ENCODE measurements at regions not wholly inside any gene's neighbourhood (a gene's known extent, or its start where the extent isn't known, plus 50 kb on each side); places are given as distances from the start of the nearest gene placed in this dataset.

DNA sequence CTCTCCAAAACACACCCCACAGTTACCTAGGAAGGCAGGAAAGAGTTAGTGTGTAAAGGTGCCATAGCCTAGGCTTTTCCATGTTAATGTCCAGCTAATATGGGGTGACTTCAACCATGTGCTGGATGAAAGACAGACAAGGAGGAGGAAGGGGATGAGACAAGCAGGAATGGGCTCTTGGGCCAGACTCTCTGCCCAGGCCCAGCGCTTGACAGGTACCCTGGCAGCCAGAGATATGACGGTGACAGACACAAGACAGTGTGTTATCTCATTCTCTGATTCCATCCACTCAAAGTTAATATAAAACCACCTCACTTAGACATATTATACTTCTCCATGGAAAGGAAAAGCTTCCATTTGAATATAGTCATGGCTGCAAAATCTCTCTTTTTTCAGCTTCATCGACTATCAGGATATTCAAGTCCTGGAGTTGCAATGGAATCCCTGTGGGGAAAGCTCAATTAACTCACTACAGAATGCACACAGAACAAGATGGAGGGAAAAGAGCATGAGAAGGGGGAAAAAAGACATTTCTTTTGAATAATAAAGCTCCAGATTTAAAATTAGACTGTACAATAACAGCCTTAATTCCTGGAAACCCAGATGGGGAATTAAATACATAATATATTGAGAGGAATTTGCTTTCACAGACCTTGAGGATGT is 596.7 kb downstream of the TOX3 start:
- DNase-seq = no peak
- intact Hi-C loops (cut with DNase I, micrococcal nuclease) = no loop called here
- ATAC-seq = no peak

DNA sequence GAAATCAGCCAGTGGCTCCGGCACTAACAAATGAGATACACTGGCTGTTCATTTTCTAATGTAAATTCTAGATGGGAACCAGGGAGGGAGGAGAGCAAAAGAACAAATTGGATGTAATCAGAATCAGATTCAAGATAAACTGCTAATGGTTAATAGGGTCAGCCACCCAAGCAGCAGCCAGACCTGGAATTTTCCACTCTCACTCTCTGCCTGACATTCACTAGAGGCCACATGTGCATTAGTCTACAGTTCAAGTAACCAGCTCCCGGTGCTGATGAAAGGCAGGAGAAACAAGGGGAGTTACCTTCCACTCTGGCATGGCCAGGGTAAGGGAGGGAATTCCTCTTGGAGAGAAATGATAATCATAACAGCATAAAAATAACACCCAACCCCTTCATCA is 597.7 kb downstream of the TOX3 start:
- intact Hi-C loops (cut with DNase I, micrococcal nuclease) = no loop called here
- no peak for ATAC-seq
- DNase-seq = no peak

- DNase-seq (no peak), ATAC-seq (no peak)
- intact Hi-C loops (cut with DNase I, micrococcal nuclease) = no loop called here
Observed at GRCh38 chr16:51941412-51941811, 605.5 kb downstream of the TOX3 start.

DNA sequence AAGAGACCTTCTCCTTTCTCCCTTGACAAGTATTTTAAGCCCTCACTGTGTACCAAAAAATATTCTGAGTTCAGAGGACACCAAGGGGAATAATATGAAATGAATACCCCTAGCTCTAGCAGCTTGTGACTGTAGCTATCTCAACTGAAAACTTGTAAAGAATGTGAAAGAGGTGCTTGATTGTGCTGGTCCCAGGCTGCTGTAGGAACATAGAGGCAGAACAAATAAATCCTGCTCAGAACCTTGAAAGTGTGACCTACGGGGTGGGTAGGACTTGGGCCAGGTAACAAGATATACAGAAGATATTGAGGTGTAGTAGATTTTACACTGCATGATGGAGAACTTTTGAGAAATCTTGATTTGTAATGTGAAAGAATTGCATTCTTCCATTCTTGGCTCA is 606.8 kb downstream of the TOX3 start:
- ATAC-seq = no peak
- DNase-seq = no peak
- intact Hi-C loops (cut with DNase I, micrococcal nuclease) = no loop called here

DNA sequence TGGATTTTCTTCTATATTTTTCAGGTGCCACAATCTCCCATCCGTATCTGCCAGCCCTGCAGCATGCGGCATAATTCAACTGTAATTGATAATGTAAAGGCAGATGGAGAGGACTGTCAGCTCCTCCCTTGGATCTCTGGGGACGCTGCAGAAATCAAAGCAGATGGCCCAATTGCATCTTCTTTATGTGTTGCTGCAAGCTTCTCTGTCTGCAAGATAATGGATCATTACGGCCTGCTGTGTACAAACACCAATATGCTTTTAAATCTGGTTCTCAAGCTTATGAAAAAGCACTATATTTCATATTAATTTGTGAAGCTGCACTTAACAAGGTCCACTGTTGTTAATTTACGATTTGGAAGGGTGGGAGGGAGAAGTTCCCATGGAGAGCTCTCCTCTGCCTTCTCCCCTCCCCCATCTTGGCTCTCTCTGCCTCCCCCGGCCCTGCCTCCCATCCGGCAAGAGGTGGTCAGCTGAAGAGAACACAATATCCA is 607.5 kb downstream of the TOX3 start:
- DNase-seq = no peak
- intact Hi-C loops (cut with DNase I, micrococcal nuclease) = no loop called here

GRCh38 chr16:51938861-51939260 is 608.1 kb downstream of the TOX3 start:
- DNase-seq (no peak), ATAC-seq (no peak)
- intact Hi-C loops (cut with DNase I, micrococcal nuclease) = no loop called here

More for the DNA sequence above, 607.5 kb downstream of the TOX3 start:
- ATAC-seq = no peak

- intact Hi-C loops (cut with DNase I, micrococcal nuclease) = no loop called here
- DNase-seq (no peak), ATAC-seq (no peak)
Observed at GRCh38 chr16:51937771-51938170, 609.2 kb downstream of the TOX3 start.

DNA sequence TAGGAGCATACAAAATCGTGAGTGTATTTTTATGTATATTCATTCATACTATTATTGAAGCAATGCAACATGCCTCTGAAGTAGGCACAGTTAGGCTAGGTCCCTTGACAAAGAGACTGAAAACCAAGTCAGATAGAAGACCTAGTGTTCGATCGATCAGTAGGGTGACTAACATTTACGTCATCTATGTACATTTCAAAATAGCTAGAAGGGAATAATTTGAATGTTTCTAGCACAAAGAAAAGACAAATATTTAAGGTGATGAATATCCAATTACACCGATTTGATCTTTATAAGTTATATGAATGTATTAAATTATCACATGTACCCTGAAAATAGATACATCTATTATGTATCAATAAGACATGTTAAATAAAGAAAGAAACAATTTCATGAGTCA is 610.1 kb downstream of the TOX3 start:
- DNase-seq (no peak), ATAC-seq (no peak)
- intact Hi-C loops (cut with DNase I, micrococcal nuclease) = no loop called here

GRCh38 chr16:51932317-51932716 is 614.6 kb downstream of the TOX3 start:
- DNase-seq = no peak
- intact Hi-C loops (cut with DNase I, micrococcal nuclease) = no loop called here
- no peak for ATAC-seq

DNA sequence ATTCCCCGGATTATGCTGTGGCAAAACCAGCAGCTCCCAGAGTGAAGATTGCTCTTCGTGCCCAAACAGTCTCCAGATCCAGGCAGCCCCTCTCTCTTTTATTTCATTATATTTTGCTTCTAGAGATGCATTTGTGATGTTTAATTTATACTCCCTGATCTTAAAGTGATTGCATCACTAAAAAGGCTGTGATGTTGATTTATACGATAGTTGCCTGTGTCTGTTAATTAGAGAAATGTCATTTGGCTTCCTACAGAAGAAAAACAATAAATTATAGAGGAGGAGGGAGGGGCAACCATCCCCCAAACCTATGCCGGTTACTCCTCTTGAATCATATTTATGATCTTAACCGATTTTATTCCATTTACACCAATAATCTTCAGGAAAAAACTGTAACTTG is 615.3 kb downstream of the TOX3 start:
- intact Hi-C loops (cut with DNase I, micrococcal nuclease) = no loop called here
- ATAC-seq (no peak), DNase-seq (no peak)

DNA sequence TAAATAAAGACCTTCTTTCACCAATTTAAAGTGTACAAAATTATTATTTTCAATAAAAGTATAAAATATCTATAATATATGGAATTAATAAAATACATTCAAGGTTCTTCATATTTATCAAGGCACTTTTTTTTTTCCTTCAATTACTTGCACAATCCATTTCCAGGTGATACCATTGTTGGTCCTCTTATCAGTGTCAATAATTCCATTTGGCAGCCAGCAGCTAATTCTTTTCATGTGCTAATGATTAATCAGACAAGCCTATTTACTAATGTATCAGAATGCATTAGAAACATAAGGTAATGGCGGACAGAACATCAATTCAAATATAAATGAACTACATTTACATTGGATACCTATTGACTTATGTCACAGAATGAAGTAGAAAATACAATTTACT is 622.2 kb downstream of the TOX3 start:
- intact Hi-C loops (cut with DNase I, micrococcal nuclease) = no loop called here
- ATAC-seq (no peak), DNase-seq (no peak)

DNA sequence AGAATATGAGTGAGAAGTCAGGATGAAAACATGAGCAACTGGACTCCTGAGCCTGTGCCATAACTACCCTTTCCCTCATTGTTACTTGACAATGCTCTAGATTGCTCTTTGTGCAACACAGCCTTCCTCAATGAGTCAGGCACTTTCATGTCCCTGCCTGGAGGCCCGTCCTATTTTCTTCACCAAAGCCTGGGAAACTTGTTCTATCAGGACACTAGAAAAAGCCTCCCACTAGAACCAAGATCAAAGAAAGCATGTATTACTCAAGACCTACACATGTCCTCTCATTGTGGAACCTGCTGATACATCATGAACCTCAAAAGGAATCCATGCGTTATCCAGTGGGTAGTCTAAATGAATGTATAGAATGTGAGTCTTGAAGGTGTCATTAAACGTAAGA is 624.5 kb downstream of the TOX3 start:
- ATAC-seq (no peak), DNase-seq (no peak)
- intact Hi-C loops (cut with DNase I, micrococcal nuclease) = no loop called here

GRCh38 chr16:51919736-51920135 is 627.2 kb downstream of the TOX3 start:
- ATAC-seq = no peak

DNA sequence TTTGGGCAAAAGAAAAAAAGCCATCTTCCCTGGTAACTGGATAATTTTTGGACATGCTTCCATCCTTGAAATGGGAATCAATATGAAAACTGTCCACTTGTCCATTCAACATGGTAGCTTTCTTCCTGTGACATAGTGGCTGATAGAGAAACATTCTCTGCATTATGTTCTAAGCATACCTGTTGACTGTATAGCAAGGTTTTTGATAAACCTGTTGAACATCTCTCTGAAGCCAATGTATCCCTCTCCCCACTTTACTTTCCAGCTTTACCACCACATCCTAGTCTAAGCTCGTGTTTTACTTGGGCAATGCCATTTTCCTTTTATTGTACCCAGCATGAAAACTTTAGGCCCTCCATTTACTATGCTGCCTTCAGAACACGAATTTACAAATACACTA is 630.1 kb downstream of the TOX3 start:
- no peak for DNase-seq
- intact Hi-C loops (cut with DNase I, micrococcal nuclease) = no loop called here
- ATAC-seq = no peak

More at GRCh38 chr16:51919736-51920135, 627.2 kb downstream of the TOX3 start:
- intact Hi-C loops (cut with DNase I, micrococcal nuclease) = no loop called here
- no peak for DNase-seq

- intact Hi-C loops (cut with DNase I, micrococcal nuclease) = no loop called here
- ATAC-seq (no peak), DNase-seq (no peak)
Observed at GRCh38 chr16:51916231-51916630, 630.7 kb downstream of the TOX3 start.

DNA sequence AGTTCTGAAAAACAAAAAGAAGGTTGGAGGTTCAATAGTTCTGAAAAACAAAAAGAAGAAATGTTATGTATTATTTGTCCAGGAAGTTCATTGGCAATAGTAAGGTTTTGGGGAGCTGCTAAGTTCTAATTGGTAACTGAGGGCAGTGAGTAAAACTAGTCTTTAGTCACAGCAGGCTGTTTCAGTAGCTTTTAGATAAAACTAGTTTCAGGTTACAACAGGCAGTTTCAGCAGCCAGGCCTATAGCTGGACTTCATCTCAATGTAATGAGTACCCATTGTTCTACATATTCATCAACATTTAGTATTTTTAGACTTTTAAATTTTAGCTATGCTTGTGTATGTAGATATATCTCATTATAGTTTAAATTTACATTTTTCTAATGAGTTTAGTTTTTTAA is 639.3 kb downstream of the TOX3 start:
- no peak for DNase-seq
- ATAC-seq = no peak
- intact Hi-C loops (cut with DNase I, micrococcal nuclease) = no loop called here

GRCh38 chr16:51900221-51900780 is 646.6 kb downstream of the TOX3 start:
- intact Hi-C loops (cut with DNase I, micrococcal nuclease) = no loop called here
- ATAC-seq = no peak
- no peak for DNase-seq

DNA sequence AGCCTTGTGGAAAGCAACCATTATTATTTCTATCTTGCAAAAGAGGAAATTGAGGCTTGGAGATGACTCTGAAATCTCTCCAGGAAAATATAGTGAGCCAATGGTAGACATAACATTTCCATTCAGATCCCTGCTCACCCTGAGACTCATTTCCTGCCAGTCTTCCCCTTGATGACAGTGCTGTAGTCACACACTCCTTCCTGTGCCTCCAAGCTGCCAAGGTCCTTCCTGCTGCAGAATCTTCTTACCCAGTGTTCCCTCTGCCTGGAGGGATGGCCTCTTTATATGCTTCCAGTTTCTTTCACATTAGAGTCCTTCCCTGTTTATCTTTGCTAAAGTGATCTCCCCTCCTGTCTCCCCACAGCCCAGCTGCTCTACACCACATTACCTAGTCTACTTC is 648.1 kb downstream of the TOX3 start:
- DNase-seq (no peak), ATAC-seq (no peak)
- intact Hi-C loops (cut with DNase I, micrococcal nuclease) = no loop called here

- ATAC-seq (no peak), DNase-seq (no peak)
- intact Hi-C loops (cut with DNase I, micrococcal nuclease) = no loop called here
Observed at GRCh38 chr16:51896013-51896412, 650.9 kb downstream of the TOX3 start.

DNA sequence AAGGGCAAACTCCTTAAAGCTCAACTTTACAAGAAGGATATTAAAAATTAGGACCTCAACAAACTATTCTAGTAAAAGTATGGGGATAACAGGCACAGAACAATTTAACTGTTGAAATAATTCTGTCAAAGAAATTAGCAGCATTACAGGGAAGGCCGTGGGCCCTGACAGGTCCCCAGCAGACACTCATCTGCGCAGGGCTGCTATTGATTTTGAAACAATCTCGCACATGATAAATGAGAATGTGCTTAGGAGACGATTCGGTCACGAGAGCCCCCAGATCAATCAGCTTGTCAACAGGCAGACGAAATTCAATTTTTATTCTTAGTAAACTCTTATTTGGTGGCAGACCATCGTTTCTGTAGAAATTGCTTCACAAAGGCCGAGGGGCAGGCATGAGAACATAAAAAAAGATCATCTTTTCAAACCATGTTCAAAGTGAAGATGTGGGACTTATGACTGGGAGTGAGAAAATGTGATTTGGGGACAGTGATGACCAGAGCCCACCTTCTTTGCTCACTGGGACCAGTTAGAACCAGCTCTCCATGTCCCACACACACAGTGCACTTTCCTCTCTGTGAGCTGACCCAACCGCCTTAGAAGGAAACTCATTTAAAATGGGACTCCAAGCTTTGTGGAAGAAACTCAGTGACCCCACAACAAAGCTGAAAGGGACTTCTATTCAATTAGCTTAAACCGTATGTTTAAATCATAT is 654.5 kb downstream of the TOX3 start:
- DNase-seq (no peak), ATAC-seq (no peak)
- intact Hi-C loops (cut with DNase I, micrococcal nuclease) = no loop called here

All from left colon (tissue), 2 donors.